AG10803 (cell line): ENCODE measurements at regions not wholly inside any gene's neighbourhood (a gene's known extent, or its start where the extent isn't known, plus 50 kb on each side); places are given as distances from the start of the nearest gene placed in this dataset.
"Not testable (repeated sequence)": the region's sequence is repeated elsewhere in the genome, so short reads cannot be mapped to it uniquely, and the experiment has no call there.

Experiments used
- DNase-seq: peaks from one replicate; pipeline ENCODE4 v3.0.0; 2010; ENCODE audit warnings: low read depth
- H3K4me3 ChIP-seq: 2 replicates; pipeline ENCODE4 v1.5.1; 2011; ENCODE audit warnings: mild to moderate bottlenecking, low read length, control low read depth
- TF ChIP-seq, protein P1 (sequence below): conservative IDR thresholded peaks from 2 replicates; pipeline ENCODE4 v1.5.1; 2011; ENCODE audit warnings: mild to moderate bottlenecking, low read length, control low read depth, inconsistent platforms

DNA sequence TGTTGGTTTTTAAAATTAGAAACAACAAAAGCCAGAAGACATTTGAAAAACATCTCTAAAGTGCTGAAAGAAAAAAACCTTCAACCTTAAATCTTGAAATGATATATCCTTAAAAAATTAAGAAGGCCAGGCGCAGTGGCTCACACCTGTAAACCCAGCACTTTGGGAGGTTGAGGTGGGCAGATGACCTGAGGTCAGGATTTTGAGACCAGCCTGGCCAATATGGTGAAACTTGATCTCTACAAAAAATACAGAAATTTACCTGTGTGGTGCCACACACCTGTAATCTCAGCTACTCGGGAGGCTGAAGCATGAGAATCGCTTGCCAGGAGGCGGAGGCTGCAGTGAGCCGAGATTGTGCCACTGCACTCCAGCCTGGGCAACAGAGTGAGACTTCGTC lies 87.7 kb upstream of the SIX2 start:
- no peak for DNase-seq
- H3K4me3 ChIP-seq = no peak overlapping the region
- TF ChIP-seq, protein P1, sequence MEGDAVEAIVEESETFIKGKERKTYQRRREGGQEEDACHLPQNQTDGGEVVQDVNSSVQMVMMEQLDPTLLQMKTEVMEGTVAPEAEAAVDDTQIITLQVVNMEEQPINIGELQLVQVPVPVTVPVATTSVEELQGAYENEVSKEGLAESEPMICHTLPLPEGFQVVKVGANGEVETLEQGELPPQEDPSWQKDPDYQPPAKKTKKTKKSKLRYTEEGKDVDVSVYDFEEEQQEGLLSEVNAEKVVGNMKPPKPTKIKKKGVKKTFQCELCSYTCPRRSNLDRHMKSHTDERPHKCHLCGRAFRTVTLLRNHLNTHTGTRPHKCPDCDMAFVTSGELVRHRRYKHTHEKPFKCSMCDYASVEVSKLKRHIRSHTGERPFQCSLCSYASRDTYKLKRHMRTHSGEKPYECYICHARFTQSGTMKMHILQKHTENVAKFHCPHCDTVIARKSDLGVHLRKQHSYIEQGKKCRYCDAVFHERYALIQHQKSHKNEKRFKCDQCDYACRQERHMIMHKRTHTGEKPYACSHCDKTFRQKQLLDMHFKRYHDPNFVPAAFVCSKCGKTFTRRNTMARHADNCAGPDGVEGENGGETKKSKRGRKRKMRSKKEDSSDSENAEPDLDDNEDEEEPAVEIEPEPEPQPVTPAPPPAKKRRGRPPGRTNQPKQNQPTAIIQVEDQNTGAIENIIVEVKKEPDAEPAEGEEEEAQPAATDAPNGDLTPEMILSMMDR = no peak

DNA sequence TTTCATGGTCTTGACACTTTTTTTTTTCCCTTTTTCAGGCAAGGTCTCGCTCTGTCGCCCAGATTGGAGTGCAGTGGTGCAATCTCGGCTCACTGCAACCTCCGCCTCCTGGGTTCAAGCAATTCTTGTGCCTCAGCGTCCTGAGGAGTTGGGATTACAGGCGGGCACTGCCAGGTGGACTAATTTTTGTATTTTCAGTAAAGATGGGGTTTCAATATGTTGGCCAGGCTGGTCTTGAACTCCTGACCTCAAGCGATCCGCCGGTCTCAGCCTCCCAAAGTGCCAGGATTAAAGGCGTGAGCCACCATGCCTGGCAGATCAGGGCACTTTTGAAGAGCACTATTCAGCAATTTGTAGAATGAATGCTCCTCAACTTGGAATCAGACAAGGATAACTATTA lies 86.8 kb upstream of the SIX2 start:
- not testable (repeated sequence) for H3K4me3 ChIP-seq, DNase-seq

DNA sequence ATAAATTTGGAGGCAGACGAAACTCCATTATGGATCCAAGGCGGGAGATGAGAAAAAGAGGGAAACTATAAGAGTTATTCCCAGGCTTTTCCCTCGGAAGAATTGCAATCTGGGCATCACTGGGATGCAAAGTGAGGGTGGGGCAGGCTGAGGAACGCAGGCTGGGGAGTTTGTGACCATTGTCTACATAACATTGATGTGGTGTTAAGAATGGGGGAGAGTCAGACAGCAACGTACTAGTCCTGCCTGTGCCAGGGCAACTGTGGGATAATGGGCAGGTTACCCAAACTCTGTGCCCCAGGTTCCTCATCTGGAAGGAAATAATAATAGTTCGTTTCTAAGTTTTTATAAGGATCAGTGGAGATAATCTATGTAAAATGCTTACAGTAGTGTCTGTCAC lies 84.4 kb upstream of the SIX2 start:
- TF ChIP-seq, protein P1 = no peak
- no peak for DNase-seq
- no peak overlapping the region for H3K4me3 ChIP-seq

DNA sequence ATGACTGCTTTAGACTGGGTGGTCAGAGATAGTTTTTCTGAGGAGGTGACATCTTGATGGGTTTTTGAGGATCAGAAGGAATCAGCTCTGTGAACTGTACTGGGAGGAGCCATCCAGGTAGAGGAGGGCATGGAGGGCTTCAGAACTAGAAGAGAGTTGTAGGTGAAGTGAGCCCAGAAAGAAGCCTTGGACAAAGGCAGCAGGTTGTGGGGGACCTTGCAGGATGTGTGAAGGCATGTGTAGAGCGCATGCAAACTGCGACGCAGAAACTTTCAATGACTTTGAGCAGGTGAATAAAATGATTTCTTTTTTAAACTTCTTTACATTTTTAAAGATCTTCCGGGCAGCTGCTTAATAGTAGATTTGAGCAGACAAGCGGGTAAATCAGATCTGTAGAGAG lies 83.9 kb upstream of the SIX2 start:
- TF ChIP-seq, protein P1 = no peak
- no peak for DNase-seq
- H3K4me3 ChIP-seq = no peak overlapping the region

DNA sequence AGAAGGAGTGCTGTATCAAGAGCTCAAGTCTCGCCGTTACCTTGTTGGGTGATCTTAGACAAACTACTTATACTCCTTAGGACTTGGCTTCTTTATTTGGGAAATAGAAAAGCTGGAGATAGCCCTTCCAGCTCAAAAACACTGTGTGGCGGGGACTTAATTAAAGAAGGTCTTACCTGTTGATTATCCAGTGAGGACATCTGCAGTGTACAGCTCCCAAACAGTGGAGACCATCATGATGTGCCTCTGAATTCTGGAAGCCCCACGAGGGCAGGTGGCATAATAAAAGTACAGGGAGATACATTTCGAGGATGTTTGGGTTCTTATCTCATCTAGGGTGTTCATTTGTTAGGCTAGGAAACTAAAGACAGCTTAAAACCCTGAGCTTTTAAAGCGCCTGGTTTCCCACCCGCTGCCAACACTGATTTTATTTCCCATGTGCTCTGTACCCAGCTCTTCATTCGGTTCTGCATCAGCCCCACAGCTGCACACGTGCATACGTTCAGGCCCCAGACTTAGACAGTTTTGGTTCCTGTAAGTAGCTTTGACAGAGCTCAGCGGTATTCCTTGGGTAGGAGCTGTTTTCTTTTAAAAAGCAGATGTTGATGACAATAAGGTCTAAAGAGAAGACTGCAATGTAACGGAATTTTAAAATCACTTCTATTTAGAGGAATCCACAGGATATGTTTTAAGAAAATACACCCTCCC lies 80.5 kb upstream of the SIX2 start:
- TF ChIP-seq, protein P1 = no peak
- no peak for DNase-seq
- H3K4me3 ChIP-seq = no peak overlapping the region

DNA sequence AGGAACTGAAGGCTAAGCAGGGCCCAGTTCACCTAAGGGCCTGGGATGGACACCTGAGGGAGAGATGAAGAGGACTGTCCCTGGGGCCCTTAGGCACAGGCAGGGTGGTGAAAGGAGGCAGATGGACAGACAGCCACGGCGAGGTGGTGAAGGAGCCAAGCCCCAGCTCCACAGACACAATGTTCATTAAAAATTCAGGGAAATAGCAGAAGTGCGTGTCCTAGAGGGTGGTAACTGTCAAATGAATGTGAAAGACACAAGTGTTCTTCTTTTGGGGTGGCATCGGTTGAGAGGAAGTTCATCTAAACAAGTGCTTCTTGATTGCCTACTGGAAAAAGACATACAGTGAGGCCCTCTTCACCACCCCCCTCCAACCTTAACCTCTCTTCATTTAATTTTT lies 76.2 kb upstream of the SIX2 start:
- DNase-seq = no peak
- no peak overlapping the region for H3K4me3 ChIP-seq
- TF ChIP-seq, protein P1 = no peak

DNA sequence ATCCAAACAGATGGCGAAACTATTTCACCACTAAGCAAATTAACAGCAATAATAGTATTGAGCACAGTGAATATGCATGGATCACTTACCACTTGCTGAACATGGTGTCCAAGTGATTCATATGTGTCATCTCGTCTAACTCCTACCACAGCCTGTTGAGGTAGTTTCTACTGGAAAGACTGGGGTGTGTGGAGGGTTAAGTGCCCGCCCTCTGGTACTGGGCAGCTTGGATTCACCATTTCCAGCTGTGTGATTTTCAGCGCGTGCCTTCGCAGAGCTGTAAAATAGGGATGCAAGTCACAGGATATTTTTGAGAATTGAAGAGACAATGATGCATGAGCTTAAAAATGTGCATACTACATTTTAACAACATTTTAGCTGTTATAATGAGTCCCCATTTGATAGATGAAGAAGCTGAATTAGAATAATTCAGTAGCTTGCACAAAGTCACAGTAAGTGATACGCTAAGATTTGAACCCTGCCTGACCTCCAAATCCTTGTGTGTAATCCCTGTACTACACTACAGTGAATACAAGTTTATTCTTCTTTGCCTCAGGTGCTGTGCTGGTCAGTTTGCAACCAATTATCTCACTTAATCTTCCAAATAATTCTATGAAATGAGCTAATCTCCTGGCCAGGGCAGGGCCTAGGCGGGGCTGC lies 75.2 kb upstream of the SIX2 start:
- no peak for DNase-seq
- TF ChIP-seq, protein P1 = no peak
- H3K4me3 ChIP-seq = no peak overlapping the region
